H1 (cell line): ENCODE measurements at regions not wholly inside any gene's neighbourhood (a gene's known extent, or its start where the extent isn't known, plus 50 kb on each side); places are given as distances from the start of the nearest gene placed in this dataset.

Experiments used
- CTCF ChIA-PET: fragments of 300-600 bp; sonication (Branson Sonifier 250); formaldehyde crosslinking; loops from one replicate; lab custom pipeline; 2021; ENCODE audit not compliant: partially characterized antibody; lab: Charles Lee
- POLR2A ChIA-PET: fragments of 300-600 bp; sonication (Branson Sonifier 250); formaldehyde crosslinking; loops from one replicate; lab custom pipeline; 2021; ENCODE audit warnings: inconsistent platforms; ENCODE audit not compliant: partially characterized antibody; lab: Charles Lee
- DNase-seq, 2 experiments: peaks; one replicate each; pipeline versions ENCODE4 v3.0.0 to v3.0.0-alpha.2; 2010 to 2022; ENCODE audit warnings: low spot score in 2 of 2, low read depth in 1 of 2, mixed read lengths in 1 of 2
- FAIRE-seq: peaks from 2 replicates; lab custom pipeline; 2011; peaks lifted over from hg19 to GRCh38; lab: Jason Lieb, UNC
- H2AFZ ChIP-seq: 2 replicates; pipeline ENCODE4 v1.8.1; 2012; ENCODE audit warnings: low read length, inconsistent platforms
- H2AK5ac ChIP-seq: 2 replicates; pipeline ENCODE4 v1.6.1; 2013; ENCODE audit warnings: low read depth, low read length
- H2BK120ac ChIP-seq: replicated peaks from 2 replicates; pipeline ENCODE3; 2013; ENCODE audit warnings: low read depth, low read length, inconsistent platforms
- H2BK12ac ChIP-seq: 2 replicates; pipeline ENCODE4 v1.6.1; 2013; ENCODE audit warnings: low read depth, low read length
- H2BK15ac ChIP-seq: 2 replicates; pipeline ENCODE4 v1.6.1; 2013; ENCODE audit warnings: low read length
- H2BK20ac ChIP-seq: 2 replicates; pipeline ENCODE4 v1.6.1; 2013; ENCODE audit warnings: low read length
- H2BK5ac ChIP-seq: 2 replicates; pipeline ENCODE4 v1.6.1; 2013; ENCODE audit warnings: low read depth, low read length
- H3K14ac ChIP-seq: 2 replicates; pipeline ENCODE4 v1.6.1; 2013; ENCODE audit warnings: inconsistent platforms; ENCODE audit not compliant: insufficient read length
- H3K18ac ChIP-seq: 2 replicates; pipeline ENCODE4 v1.6.1; 2013; ENCODE audit warnings: low read length; ENCODE audit errors: extremely low read depth
- H3K23ac ChIP-seq: 2 replicates; pipeline ENCODE4 v1.6.1; 2013; ENCODE audit warnings: inconsistent platforms; ENCODE audit not compliant: insufficient read length
- H3K23me2 ChIP-seq: 2 replicates; pipeline ENCODE4 v1.6.1; 2013; ENCODE audit warnings: low read depth, low read length
- H3K27ac ChIP-seq: 2 replicates; pipeline ENCODE4 v1.6.1; 2011; ENCODE audit warnings: low read depth, low read length, inconsistent platforms
- H3K27me3 ChIP-seq, 4 experiments: replicated peaks in 1 of 4; 1 replicate in 1 of 4; 2 replicates in 3 of 4; pipeline versions ENCODE4 v1.6.1 to v1.8.1; 2011 to 2013; ENCODE audit warnings: low read length in 3 of 4, mild to moderate bottlenecking in 3 of 4, inconsistent platforms in 2 of 4, mixed read lengths in 2 of 4, moderate library complexity in 1 of 4; ENCODE audit not compliant: control insufficient read depth in 3 of 4, insufficient read depth in 3 of 4; ENCODE audit errors: extremely low read depth in 1 of 4
- H3K36me3 ChIP-seq, 4 experiments: 2 replicates each; pipeline versions ENCODE4 v1.6.1 to v1.8.1; 2011 to 2013; ENCODE audit warnings: mild to moderate bottlenecking in 4 of 4, low read length in 3 of 4, moderate library complexity in 2 of 4, control low read depth in 1 of 4, inconsistent platforms in 1 of 4; ENCODE audit not compliant: insufficient read depth in 4 of 4, control insufficient read depth in 2 of 4
- H3K4ac ChIP-seq: replicated peaks from 2 replicates; pipeline ENCODE3; 2013; ENCODE audit warnings: low read length, low read depth, mixed read lengths, inconsistent platforms; ENCODE audit not compliant: insufficient read length
- H3K4me1 ChIP-seq, 4 experiments: replicated peaks in 1 of 4; 1 replicate in 1 of 4; 2 replicates in 3 of 4; pipeline versions ENCODE4 v1.6.1 to v1.8.1; 2011 to 2013; ENCODE audit warnings: low read length in 3 of 4, inconsistent platforms in 2 of 4, mixed read lengths in 1 of 4; ENCODE audit not compliant: insufficient read depth in 4 of 4, control insufficient read depth in 3 of 4
- H3K4me2 ChIP-seq, 2 experiments: 2 replicates each; pipeline versions ENCODE4 v1.6.1 to v1.8.1; 2011 to 2013; ENCODE audit warnings: low read depth in 2 of 2, low read length in 2 of 2, control low read depth in 1 of 2, inconsistent platforms in 1 of 2, mild to moderate bottlenecking in 1 of 2; ENCODE audit not compliant: insufficient read depth in 1 of 2
- H3K4me3 ChIP-seq, 4 experiments: fragments of 200-600, 300-600 bp in 1 of 4; sonication (generic), shearing (Covaris generic), sonication (Bioruptor Twin) in 1 of 4; 2 replicates each; pipeline versions ENCODE4 v1.5.1 to v1.8.1; 2011 to 2016; ENCODE audit warnings: low read length in 4 of 4, low read depth in 3 of 4, control low read depth in 2 of 4, inconsistent platforms in 2 of 4, mild to moderate bottlenecking in 2 of 4, mixed read lengths in 1 of 4, moderate library complexity in 1 of 4; ENCODE audit not compliant: insufficient read depth in 2 of 4; ENCODE audit errors: extremely low read depth in 1 of 4
- H3K56ac ChIP-seq: replicated peaks from 2 replicates; pipeline ENCODE3; 2013; ENCODE audit warnings: low read depth, mild to moderate bottlenecking, mixed read lengths, low read length, inconsistent platforms; ENCODE audit not compliant: insufficient read length
- H3K79me1 ChIP-seq: 2 replicates; pipeline ENCODE4 v1.6.1; 2013; ENCODE audit warnings: low read depth, low read length, control low read depth
- H3K79me2 ChIP-seq, 2 experiments: 2 replicates each; pipeline versions ENCODE4 v1.6.1 to v1.8.1; 2012 to 2013; ENCODE audit warnings: low read length in 2 of 2, mild to moderate bottlenecking in 2 of 2, inconsistent platforms in 1 of 2; ENCODE audit not compliant: insufficient read depth in 2 of 2, control insufficient read depth in 1 of 2
- H3K9ac ChIP-seq, 4 experiments: replicated peaks in 1 of 4; 1 replicate in 1 of 4; 2 replicates in 3 of 4; pipeline versions ENCODE4 v1.6.1 to v1.8.1; 2011 to 2013; ENCODE audit warnings: low read depth in 3 of 4, low read length in 3 of 4, control low read depth in 2 of 4, mild to moderate bottlenecking in 2 of 4, moderate library complexity in 2 of 4, inconsistent platforms in 1 of 4; ENCODE audit errors: extremely low read depth in 1 of 4
- H3K9me3 ChIP-seq, 2 experiments: 2 replicates each; pipeline versions ENCODE4 v1.6.1 to v1.8.1; 2012 to 2013; ENCODE audit warnings: mild to moderate bottlenecking in 2 of 2, moderate library complexity in 2 of 2, control low read depth in 1 of 2, inconsistent platforms in 1 of 2, low read depth in 1 of 2, low read length in 1 of 2, mixed read lengths in 1 of 2; ENCODE audit not compliant: insufficient read depth in 2 of 2
- H4K20me1 ChIP-seq, 2 experiments: replicated peaks in 1 of 2; 2 replicates each; pipeline versions ENCODE3 to v1.8.1; 2011 to 2013; ENCODE audit warnings: inconsistent platforms in 2 of 2, low read length in 2 of 2, mild to moderate bottlenecking in 1 of 2; ENCODE audit not compliant: insufficient read depth in 2 of 2, control insufficient read depth in 1 of 2
- H4K5ac ChIP-seq: 2 replicates; pipeline ENCODE4 v1.6.1; 2013; ENCODE audit warnings: low read length, low read depth, mixed read lengths, inconsistent platforms; ENCODE audit not compliant: insufficient read length
- H4K8ac ChIP-seq: 2 replicates; pipeline ENCODE4 v1.8.0; 2013; ENCODE audit warnings: mild to moderate bottlenecking, moderate library complexity, low read length, inconsistent platforms; ENCODE audit not compliant: insufficient read depth; ENCODE audit errors: extremely low read depth
- H4K91ac ChIP-seq: replicated peaks from 2 replicates; pipeline ENCODE3; 2013; ENCODE audit warnings: low read length, mixed read lengths, inconsistent platforms; ENCODE audit not compliant: insufficient read length
- BRCA1 ChIP-seq: IDR thresholded peaks from 2 replicates; pipeline ENCODE4 v1.6.1; 2012; ENCODE audit warnings: low read depth, low read length, improper control_type of control experiment
- WGBS, 2 experiments: shearing (Covaris generic) in 1 of 2; methylation state at CpG; one replicate each; pipeline versions ENCODE4 v1.1.6 to v1.1.7; 2013 to 2015; ENCODE audit warnings: low lambda C conversion rate in 2 of 2, mixed read lengths in 2 of 2, inconsistent platforms in 1 of 2, low coverage in 1 of 2, missing lambda C conversion rate in 1 of 2; ENCODE audit not compliant: insufficient replicate concordance in 2 of 2, insufficient coverage in 1 of 2, insufficient read length in 1 of 2; ENCODE audit errors: extremely low coverage in 1 of 2, missing lambda C conversion rate in 1 of 2; 5-methylcytosine and 5-hydroxymethylcytosine counted together
- TF ChIP-seq, protein P1 (sequence below), 3 experiments: IDR thresholded peaks; 1 replicate in 2 of 3; 2 replicates in 1 of 3; pipeline versions ENCODE4 v1.5.1 to v1.6.1; 2011; ENCODE audit warnings: low read length in 3 of 3, mild to moderate bottlenecking in 3 of 3, inconsistent platforms in 2 of 3, low read depth in 1 of 3, moderate library complexity in 1 of 3; ENCODE audit not compliant: insufficient read depth in 1 of 3; ENCODE audit errors: control extremely low read depth in 1 of 3

DNA sequence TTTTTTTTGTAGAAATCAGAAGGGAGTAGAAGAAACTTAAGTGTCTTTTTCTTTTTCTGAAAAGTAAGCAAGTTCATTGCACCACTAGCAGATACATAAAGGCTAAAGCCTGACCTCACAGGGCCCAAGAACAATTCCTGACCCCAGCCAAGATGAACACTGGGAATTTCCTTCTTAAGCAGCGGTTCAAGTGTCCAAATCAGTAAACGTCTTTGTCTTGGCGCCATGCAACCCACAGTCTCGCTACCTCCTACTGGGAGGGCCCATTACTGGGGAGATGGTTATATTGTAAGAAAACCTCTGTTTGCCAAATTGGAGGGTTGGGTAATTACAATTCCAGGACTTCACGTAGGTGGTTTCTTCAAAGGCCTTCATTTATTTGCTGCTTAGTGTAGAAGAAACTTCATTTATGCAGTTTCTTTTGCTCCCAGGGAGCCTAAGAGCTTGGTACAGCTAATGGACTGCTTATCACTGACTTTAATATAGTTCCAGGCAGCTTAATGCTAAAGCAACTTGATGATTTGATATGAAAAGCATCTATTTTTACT is 58.3 kb upstream of the ADRB1 start:
- Histone ChIP-seq H4K91ac (no peak overlapping the region), H4K20me1 (no peaks in the 10 kb centered on the region), H2AFZ (no peak overlapping the region), H3K23ac (no peak overlapping the region), H3K9ac (no peak overlapping the region), H3K4ac (no peak overlapping the region), H3K23me2 (no peaks in the 10 kb centered on the region), H4K5ac (no peak overlapping the region), H3K56ac (no peak overlapping the region), H3K4me1 (no peaks in the 10 kb centered on the region), H3K18ac (no peak overlapping the region), H3K27me3 (no peaks in the 10 kb centered on the region), H2BK15ac (no peak overlapping the region), H3K4me2 (no peak overlapping the region), H3K79me2 (no peaks in the 10 kb centered on the region), H3K14ac (no peak overlapping the region), H3K27ac (no peak overlapping the region), H2BK5ac (no peak overlapping the region), H3K4me3 (no peak overlapping the region), H3K79me1 (no peaks in the 10 kb centered on the region), H2AK5ac (no peak overlapping the region), H4K8ac (no peak overlapping the region), H2BK12ac (no peak overlapping the region), H2BK120ac (no peak overlapping the region), H3K36me3 (no peaks in the 10 kb centered on the region), H2BK20ac (no peak overlapping the region), H3K9me3 (no peaks in the 10 kb centered on the region)
- ChIA-PET POLR2A (interaction anchor here (1.2 kb wide), 1 partner anchor 9 kb away, joined by 3 read pairs; no protein-coding TSS in a partner anchor), CTCF (interaction anchor here (1.4 to 1.9 kb wide), 2 partner anchors 17 to 24 kb away, joined by 3 to 5 read pairs; no protein-coding TSS in a partner anchor)
- TF ChIP-seq, protein P1, sequence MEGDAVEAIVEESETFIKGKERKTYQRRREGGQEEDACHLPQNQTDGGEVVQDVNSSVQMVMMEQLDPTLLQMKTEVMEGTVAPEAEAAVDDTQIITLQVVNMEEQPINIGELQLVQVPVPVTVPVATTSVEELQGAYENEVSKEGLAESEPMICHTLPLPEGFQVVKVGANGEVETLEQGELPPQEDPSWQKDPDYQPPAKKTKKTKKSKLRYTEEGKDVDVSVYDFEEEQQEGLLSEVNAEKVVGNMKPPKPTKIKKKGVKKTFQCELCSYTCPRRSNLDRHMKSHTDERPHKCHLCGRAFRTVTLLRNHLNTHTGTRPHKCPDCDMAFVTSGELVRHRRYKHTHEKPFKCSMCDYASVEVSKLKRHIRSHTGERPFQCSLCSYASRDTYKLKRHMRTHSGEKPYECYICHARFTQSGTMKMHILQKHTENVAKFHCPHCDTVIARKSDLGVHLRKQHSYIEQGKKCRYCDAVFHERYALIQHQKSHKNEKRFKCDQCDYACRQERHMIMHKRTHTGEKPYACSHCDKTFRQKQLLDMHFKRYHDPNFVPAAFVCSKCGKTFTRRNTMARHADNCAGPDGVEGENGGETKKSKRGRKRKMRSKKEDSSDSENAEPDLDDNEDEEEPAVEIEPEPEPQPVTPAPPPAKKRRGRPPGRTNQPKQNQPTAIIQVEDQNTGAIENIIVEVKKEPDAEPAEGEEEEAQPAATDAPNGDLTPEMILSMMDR (IDR thresholded peaks at IDR 0.05; ENCODE audit: control extremely low read depth in 1 of 3, insufficient read depth in 1 of 3, low read depth in 1 of 3, low read length in 3 of 3) = no peak
- TF ChIP-seq BRCA1 = no peak
- WGBS, 2 experiments = 95% methylated on average over 5 of the region's 5 CpGs; no CpG with 5 or more reads in 1 of the 2 experiments
- no peak for DNase-seq
- no peak for FAIRE-seq
